ENCODE measurements at regions not wholly inside any gene's neighbourhood (a gene's known extent, or its start where the extent isn't known, plus 50 kb on each side); places are given as distances from the start of the nearest gene placed in this dataset.

- DNase-seq (ENCODE audit: low read depth), result no peak
Observed at GRCh38 chr1:114314576-114314975, 160.9 kb upstream of the SYT6 start.

GRCh38 chr1:114314098-114314497, 160.4 kb upstream of the SYT6 start:
- no peak for DNase-seq (ENCODE audit: low read depth)

DNA sequence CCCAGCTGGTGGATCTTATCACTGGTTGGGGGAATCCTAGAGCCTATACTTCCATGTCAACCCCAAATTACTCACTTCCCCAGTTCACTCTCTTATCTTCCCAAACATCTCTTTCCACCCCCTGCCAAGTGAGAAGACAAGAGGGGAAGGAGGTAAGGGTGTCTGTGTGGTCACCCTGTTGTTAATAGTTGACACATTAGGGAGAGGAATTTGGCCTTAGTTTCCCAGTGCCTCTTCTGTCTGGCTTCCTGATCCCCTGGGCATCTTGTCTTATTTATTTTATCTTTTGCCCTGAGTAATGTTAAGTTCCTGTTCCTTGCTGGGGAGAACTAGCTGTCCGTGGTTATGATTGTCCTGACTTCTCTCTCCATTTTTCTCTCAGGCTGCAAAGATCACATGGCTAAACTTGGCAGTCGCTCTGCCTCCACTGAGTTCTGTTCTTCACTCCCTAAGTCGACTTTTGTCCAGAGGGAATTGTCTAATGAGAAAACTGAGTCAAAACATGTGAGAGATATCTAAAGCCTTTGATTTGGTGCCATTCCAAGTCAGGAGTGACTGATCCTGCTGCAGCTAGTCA, 157.1 kb upstream of the SYT6 start:
- DNase-seq (ENCODE audit: low read depth), result peak; percentile 52

- no peak for DNase-seq (ENCODE audit: low read depth)
Observed at GRCh38 chr1:114302821-114303220, 149.2 kb upstream of the SYT6 start.

DNA sequence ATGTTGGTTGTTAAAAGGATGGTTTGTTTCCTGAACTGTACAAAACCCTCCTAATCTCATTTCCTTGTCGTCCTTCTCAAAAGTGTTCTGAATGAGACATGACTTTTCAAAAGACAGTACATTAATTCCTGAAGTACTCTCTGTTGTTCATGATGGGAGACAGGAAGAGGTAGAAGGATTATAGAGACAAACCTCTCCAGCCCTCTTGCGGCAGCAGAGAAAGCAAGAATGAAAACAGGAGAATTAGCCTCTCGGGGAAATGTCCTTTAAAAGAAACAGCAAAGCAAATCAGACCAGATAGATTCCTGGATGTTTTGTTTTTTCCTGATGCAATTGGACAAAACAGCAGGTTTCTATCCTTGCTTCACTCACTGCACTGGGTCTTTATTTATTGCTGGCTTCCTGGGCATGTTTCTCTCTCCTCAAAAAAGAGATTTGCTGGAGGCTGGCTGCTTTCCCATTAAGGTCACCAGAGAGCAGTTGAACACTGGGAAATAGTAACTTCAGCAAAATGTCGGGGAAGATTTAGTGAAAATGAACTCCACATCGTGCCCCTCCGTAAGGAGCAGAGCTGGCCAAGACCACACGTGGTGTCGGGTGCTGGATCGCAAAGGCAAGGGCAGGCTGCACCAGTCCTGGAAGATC, 145.8 kb upstream of the SYT6 start:
- no peak for DNase-seq (ENCODE audit: low read depth)

GRCh38 chr1:114298008-114298407, 144.3 kb upstream of the SYT6 start:
- DNase-seq (ENCODE audit: low read depth), result no peak

- DNase-seq (ENCODE audit: low read depth), result no peak
Observed at GRCh38 chr1:114296413-114296812, 142.7 kb upstream of the SYT6 start.

GRCh38 chr1:114295321-114295720, 141.7 kb upstream of the SYT6 start:
- DNase-seq (ENCODE audit: low read depth), result no peak

- no peak for DNase-seq (ENCODE audit: low read depth)
Observed at GRCh38 chr1:114292835-114293234, 139.2 kb upstream of the SYT6 start.

- no peak for DNase-seq (ENCODE audit: low read depth)
Observed at GRCh38 chr1:114292194-114292593, 138.5 kb upstream of the SYT6 start.

DNA sequence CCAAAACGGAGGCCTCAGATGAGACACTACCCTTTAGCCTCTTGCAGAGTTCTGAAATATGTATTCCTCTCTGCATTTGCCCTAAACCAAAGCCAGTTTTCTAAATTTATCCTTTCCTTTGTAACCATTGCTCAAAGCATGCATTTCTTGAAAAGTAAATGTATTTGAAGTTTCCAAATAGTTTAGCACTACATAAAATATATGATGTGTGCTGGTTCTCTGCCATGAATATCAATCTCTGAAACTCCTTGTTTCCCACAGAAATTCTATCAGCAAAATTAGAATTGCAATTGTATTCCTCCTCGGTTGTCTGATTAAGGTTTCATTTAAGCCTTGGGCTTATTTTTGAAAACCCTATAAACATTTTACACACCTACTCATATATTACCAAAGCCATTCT, 137.1 kb upstream of the SYT6 start:
- DNase-seq (ENCODE audit: low read depth), result no peak

DNA sequence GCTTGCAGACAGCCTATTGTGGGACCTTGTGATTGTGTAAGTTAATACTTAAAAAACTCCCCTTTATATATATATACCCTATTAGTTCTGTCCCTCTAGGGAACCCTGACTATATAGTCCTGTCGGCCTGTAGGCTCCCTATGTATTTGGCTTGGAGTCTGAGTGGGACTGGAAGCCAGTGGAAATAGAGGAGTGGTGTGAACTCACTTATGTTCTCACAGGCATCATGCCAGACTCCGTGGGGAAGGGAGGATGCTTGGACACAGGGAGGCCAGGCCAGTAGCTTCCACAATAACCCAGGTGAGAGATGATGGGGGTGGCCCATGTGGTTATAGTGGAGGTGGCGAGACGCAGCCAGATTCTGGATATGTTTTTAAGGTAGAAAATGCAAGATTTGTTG, 136.7 kb upstream of the SYT6 start:
- no peak for DNase-seq (ENCODE audit: low read depth)

DNA sequence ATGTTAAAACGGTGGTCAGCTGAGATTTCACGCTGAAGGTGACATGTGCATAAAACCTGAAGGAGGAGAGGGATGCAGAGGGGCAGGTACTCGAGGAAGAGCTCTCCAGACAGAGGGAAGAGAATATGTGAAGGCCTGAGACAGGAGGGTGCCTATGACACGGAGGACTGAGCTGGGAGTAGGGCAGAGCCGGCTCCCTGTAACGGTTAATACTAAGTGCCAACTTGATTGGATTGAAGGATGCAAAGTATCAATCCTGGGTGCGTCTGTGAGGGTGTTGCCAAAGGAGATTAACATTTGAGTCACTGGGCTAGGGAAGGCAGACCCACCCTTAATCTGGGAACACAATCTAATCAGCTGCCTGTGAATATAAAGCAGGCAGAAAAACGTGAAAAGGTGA, 136.2 kb upstream of the SYT6 start:
- no peak for DNase-seq (ENCODE audit: low read depth)

- DNase-seq (ENCODE audit: low read depth), result no peak
Observed at GRCh38 chr1:114289306-114289705, 135.6 kb upstream of the SYT6 start.

DNA sequence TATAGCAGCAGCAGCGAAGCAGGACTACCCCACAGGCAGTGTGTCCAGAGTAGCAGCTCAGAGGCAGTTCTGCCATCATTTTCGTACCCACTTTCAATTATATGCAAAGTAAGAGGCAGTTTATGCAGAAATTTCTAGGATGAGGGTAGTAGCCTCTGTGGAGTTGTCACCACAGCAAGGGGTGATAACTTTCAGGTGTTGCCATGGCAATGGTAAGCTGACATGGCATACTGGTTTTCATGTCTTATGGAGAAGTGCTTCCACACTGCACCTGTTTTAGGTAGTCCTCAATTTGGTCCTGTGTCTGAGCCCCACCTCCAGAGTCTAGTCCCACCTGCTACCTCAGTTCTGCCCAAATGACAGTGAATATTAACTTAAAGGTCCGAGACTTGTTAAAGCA, 133.3 kb upstream of the SYT6 start:
- DNase-seq (ENCODE audit: low read depth), result no peak

DNA sequence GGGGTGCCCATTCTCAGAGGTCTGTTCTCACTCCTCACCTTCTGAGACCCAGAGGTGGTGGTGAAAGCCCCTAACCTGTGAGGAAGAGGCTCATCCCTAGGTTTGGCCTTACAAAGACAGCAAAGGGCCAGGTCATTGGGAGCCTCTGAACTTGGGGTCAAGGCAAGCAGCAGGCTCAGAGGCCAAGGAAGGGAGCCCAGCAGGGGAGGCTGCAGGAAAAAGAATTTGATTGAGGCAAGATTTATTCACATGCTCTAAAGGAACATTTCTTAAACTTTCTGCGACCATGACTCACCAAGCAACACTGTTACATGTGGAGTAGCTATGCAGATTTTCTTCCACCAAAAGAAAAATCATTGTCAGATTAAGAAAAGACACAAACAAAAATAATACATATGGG, 132.5 kb upstream of the SYT6 start:
- DNase-seq (ENCODE audit: low read depth), result no peak

- DNase-seq (ENCODE audit: low read depth), result peak; percentile 70
Observed at GRCh38 chr1:114282751-114283403, 129.2 kb upstream of the SYT6 start.

- no peak for DNase-seq (ENCODE audit: low read depth)
Observed at GRCh38 chr1:114278911-114279310, 125.2 kb upstream of the SYT6 start.

DNA sequence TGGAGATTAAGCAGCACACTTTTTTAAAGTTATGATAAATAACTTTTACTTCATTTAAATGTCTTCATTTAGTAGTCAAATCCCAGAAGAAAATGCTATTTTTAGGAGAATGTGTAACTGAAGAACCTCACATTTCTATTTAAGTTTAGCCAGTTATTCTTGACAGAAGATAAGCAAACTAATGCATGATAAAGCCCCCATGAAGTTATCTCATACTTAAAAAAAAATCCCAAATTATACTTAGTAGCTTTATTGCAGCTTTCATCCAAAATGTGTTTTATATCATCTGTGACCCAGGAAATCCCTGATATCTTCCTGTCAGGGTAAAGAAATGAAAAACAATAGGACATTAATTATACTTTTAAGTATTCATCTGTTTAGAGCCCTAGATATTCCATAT, 124.8 kb upstream of the SYT6 start:
- no peak for DNase-seq (ENCODE audit: low read depth)

DNA sequence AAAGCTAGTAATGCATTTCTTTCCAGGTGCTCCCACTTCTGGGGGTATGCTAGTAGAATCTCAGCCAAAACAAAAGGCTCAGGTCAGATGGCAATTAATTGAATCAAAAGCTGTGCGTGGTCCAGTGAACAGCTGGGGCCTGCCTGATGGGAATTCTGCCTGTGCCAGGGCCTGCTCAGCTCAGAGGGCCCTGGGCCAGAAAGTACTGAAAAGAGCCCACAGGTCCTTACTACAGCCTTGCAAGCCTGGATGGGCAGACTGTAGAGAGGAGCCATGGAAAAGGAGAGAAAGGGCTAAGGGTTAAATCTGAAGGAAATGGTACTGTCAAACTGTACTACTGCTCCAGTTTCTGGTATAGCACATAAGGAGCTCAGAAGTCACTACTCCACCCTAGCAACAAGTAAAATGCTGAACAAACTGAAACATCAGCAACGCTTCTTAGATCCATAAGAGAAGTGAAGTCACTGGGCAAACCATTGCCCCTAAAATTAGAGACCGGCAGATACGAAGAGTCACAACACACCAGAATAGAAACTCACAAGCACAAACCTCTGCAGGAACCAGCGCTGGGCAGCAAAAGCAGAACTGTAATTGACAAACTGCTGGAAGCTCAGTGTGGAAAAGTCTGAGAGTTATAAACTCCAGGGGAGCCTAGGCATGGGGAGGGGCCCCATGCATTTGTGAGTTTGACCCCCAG, 121.1 kb upstream of the SYT6 start:
- DNase-seq (ENCODE audit: low read depth), result no peak

DNA sequence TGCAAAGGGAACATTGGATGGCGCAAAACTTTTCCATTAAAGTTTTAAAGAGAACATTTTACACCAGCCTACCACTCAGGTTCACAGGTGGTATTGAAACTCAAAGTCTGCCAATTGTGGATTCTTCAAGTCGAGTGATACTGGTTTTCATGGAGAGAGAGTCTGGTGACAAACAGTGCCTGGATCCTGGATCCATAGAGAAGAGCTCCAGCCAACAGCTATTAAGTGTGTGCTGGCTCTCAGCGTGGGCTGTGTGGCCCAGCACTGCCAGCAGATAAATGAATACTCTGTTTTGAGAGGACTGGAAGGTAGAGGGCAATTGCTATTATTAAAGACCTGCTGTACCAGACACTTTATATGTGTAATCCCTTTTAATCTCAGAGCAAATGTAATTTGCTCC, 118.9 kb upstream of the SYT6 start:
- DNase-seq (ENCODE audit: low read depth), result no peak

- no peak for DNase-seq (ENCODE audit: low read depth)
Observed at GRCh38 chr1:114270718-114271117, 117.0 kb upstream of the SYT6 start.

DNA sequence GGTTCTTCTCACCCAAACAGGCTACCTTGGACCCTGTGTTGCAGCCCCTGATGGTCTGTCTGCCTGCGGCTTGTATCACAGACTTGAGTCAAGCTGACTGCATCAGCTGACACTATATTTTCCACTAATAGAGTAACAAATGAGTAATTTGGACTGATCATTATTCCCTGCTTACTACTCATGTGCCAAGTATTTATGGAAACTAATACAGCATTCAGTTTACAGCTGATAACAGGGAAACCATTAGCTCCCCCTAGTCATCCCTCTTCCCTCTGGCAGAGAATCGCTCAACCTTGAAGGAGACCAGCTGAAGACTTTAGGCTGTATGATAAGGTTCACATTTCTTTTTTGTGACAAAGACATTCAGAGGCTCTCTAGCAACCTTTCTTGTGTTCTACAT, 116.6 kb upstream of the SYT6 start:
- DNase-seq (ENCODE audit: low read depth), result no peak
